NCI-H146 treated with DMSO at 0.1 percent for 48 hours (cell line): ENCODE measurements at regions not wholly inside any gene's neighbourhood (a gene's known extent, or its start where the extent isn't known, plus 50 kb on each side); places are given as distances from the start of the nearest gene placed in this dataset.

Experiments used
- DNase-seq: peaks from one replicate; lab custom pipeline; 2025; ENCODE audit not compliant: unreplicated experiment; lab: John Stamatoyannopoulos, UW

DNA sequence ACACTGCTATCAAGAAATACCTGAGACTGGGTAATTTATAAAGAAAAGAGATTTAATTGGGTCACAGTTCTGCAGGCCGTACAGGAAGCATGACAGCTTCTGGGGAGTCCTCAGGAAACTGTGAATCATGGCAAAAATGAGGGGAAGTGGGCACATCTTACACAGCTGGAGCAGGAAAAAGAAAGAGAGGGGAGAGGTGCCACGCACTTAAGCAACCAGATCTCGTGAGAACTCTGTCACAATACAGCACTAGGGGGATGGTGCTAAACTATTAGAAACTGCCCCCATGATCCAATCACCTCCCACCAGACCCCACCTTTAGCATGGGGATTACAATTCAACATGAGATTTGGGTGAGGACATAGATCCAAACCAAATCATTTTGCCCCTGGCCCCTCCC is 105.5 kb upstream of the CPLX2 start:
- DNase-seq = no peak

DNA sequence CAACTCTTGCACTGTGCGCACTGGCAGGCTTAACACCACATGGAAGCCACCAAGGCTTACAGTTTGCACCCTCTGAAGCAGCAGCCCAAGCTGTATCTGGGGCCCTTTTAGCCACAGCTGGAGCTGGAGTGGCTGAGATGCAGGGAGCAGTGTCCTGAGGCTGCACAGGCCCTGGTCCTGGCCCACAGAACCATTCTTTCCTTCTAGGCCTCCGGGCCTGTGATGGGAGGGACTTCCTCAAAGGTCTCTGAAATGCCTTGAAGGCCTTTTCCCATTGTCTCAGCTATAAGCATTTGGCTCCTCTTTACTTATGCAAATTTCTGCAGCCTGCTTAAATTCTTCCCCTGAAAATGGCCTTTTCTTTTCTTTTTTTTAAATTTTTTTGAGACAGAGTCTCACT is 104.4 kb upstream of the CPLX2 start:
- DNase-seq = no peak

DNA sequence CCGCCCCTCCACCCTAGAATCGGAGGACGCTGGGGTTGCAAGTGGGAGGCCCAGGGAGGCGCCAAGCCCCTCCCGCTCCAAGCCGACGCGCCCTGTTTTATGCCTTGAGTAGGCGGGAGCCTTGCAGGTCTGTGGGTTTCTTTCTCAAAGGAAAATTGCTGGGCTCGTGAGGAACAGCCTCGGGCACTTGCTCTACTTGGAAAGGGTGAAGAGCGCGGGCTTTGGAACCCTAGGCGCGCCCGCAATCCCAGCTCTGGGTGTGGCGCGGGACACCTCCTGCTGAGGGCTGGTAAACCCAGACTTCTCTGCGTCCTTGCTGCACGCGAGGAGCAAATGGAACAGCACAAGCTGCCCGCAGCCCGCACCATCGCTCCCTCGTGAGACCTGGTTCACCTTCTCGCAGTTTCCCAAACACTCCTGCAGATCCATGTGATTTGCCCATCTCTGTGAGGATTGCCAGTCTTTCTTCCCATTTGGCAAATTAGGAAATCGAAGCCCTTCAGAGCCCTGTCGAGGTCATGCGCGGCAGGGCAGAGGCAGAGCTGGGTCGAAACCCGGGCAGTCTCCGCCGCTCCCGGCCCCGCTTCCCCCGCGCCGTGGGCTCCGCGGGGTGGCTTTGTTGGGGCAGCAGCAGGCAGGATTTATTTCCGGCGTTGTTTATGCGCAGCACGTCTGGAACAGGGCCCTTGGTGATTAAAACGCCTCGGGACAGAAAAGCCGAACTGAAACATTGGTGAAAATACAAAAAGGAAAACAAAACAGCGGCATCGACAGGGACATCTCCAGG is 98.4 kb upstream of the CPLX2 start:
- DNase-seq = peak; percentile 18

DNA sequence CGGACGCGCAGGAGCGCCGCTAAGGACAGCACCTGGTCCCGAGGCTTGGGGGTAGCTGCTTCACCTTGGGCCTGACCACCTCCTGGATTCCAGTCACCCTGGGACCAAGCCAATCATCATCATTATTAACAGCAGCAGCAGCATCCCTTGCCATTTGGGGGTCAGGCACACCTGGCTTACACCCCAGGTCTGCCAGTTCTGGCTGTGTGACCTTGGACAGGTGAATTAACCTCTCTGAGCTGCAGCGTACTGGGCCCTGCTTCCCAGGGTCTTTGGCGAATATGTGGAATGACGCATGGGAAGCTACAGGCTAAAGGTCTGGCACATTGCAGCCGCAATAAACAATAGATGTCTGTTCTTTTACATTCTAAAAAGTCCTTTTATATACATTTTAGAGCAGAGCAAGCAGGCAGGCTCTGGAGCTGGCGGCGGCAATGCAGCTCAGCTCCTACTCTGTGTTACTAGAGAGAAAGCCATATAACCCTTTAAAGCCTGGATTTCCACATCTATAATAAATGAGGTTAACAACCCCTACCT is 97.8 kb upstream of the CPLX2 start:
- no peak for DNase-seq

DNA sequence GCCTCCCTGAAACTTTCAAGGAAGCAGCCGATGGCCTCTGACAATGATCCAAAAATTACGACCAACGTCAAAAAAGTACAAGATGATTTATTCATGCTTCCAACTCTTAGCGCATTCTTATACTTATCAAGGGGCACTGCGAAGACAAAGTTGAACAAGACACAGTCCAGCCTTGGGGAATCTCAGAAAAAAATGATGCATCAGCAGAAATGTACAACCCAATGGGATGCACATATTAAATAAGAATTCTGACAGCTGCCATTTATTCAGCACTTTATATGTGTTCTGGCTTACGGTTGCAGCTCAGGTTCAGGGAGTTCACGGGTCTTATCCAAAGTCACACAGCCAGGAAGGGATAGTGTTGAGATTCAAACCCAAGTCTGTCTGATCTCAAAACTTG is 96.0 kb upstream of the CPLX2 start:
- DNase-seq = no peak

DNA sequence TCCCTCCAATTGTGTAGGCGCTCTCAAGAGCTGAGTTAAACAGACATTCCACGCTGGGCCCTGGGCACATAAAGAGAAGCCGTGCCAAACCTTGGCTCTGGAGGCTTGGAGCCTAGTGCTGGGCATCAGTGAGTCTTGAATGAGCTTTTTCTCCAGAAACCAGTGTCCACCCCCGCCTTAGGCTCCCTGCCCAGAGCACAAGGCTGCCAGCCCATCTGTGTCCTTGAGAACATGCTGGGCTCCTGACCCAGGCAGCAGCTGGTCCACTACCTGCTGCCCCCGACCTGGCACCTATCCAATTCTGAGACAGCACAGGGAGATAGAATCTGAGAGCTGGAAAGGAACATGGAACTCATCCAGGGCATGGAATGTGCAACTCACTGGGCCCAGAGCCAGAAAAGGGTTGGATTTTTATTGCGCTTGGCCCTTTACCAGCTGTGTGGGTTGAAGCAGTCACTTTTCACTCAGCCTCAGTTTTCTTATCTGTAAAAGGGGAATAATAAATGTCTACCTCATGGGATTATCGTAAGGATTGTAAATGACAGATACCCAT is 92.4 kb upstream of the CPLX2 start:
- peak; percentile 9 for DNase-seq

DNA sequence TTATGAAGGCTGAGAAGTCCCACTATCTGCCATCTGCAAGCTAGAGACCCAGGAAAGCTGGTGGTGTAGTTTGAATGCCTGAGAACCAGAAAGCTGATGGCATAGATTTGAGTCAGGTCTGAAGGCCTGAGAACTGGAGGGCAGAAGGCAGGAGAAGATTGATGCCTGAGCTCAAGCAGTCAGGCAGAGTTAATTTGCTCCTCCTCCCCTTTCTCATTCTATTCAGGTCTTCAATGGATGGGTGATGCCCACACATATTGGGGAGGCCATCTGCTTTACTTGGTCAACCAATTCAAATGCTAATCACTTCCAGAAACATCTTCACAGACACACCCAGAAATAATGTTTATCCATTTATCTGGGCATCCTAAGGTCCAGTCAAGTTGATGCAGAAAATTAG is 87.6 kb upstream of the CPLX2 start:
- DNase-seq = no peak

DNA sequence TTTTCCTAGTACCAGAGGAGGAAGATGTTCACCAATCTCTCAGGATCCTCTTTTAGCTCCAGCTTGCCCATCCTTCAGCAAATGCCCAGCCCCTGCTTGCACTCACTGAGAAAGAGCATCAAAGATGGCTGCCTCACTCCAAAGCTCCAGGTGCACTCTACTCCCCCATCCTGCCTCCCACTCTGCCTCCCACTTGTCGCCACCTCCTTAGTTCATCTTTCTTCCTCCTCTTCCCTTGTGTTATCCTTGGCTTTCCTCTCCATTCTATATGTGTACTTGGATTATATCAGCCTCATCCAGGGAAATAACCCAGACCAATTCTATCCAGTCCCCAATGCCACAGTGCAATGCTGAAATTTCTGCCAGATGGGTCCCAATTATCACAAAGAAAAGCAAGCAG is 87.1 kb upstream of the CPLX2 start:
- no peak for DNase-seq

DNA sequence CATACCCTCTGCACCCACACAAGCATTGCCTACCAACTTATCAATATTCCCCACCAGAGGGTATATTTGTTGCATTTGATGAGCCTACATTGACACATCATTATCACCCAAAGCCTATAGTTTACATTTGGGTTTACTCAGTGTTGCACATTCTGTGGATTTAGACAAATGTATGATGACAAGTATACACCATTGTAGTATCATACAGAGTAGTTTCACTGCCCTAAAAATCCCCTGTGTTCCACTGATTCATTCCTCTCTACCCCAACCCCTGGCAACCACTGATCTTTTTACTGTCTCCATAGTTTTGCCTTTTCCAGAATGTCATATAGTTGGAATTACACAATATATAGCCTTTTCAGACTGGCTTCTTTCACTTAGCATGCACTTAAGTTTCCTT is 85.7 kb upstream of the CPLX2 start:
- DNase-seq = no peak

DNA sequence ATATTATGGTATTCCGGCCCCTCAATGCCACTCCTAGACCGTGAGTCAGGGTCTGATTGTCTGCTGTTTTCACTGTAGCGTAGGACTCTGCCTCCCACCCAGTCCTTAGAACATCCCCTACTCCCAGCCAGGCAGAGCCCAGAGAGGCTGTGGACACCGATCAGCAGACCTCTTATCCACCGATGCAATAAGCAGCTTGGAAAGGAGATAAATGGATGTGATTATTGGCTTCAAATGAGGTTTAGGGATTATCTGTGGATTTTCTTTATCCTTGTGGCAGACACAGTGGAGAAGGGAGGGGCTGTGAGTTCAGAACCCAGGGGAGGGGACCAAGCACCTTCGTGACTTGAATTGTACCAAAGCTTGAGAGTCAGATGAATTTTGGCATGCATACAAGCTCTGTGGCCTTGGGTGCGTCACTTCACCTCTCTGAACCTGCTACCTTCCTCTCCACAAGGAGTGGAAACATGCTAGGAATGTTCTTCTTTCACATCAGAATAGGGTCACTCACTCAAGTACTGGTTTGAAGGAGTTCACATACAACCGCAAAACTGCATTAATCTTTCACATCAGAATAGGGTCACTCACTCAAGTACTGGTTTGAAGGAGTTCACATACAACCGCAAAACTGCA is 83.1 kb upstream of the CPLX2 start:
- DNase-seq = no peak

DNA sequence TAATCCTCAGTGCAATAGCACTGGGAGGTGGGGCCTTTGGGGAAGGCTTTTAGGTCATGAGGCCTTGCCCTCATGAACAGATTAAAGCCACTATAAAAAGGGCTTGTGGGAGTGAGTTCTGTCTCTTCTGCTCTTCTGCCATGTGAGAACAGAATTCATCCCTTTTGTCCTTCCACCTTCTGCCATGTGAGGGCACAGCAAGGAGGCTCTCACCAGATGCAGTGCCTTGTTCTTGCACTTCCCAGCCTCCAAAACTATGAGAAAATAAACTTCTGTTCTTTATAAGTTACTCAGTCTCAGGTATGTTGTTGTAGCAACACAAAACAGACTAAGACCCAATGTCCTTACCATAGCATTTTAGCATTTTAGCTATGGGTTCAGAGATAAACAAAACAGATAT is 81.7 kb upstream of the CPLX2 start:
- DNase-seq = no peak

DNA sequence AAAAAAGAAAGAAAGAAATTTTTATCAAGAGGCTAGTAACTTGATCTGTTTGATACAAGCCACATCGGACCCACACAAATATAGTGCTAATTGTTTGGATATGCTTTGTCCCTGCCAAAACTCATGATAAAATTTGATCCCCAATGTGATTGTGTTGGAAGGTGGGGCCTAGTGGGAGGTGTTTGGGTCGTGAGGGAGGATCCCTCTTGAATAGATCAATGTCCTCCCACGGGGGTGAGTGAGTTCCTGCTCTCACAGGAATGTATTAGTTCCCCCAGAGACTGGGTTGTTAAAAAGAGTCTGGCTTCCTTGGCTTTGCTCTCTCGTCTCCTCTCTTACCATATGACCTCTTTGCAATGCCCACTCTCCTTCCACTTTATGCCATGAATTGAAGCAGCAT is 80.6 kb upstream of the CPLX2 start:
- DNase-seq = no peak

DNA sequence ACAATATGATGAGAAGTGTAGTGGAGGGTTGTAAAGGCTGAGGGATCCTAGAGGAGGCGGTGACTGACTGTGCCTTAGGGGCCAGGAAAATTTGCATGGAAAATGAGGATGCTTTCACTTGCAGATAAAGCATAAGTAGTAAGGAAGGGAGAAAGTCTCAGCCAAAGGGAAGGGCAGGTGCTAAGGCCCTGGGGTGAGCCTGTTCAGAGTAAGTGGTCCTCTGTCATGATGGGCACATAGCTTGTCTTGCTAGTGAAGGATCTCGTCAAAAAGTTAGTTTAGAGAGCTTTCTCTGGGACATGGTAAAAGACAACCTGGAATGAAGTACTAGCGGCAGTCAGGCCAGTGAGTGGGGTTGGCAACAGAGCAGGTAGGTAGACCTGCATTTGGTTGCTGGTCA is 75.4 kb upstream of the CPLX2 start:
- no peak for DNase-seq

DNA sequence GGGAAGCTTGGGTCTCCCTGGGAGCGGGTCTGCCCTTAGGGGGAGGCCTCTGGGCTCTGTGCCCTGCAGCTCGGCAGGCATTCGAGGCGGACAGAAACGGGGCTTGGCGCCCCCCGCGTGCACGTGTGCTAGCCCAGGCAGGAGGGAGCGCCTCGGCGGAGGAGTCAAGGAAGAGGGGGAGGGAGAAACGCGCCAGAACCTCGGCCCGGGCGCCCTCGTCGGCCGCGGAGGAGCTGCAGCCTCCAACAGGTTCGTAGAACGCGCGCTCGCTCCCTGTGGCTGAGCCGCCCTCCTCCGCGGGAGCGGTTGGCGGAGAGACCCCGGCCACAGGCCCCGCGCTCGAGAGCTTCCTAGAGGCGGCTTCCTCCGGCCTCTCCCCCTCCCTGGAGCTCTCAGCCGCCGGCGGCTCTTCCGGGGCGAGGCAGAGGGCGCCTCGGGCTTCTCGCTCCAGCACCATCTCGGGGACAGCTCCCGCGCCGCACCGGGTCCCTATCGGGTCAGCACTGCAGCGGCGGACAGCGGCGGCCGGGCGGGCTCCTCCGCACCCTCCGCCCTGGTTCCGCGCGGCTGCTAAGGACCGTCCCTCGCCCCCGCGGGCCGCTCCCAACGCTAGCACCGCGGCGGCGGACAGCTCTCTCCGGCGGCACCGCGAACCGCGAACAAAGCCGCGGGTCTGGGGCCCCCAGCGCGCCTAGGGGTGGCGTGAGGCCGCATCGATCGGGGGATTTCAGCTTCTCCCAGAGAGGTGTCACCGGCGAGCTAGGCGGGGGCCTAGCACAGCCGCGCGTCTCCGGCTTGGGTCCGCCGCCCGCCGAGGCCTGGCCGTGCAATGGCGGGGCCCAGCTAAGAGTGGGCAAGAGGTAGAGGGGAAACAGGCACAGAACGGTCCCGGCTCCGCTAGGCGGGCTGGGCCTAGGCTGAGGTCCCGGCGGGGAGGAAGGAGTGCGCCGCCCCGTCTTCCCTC is 74.6 kb upstream of the CPLX2 start:
- DNase-seq = peak; percentile 23

DNA sequence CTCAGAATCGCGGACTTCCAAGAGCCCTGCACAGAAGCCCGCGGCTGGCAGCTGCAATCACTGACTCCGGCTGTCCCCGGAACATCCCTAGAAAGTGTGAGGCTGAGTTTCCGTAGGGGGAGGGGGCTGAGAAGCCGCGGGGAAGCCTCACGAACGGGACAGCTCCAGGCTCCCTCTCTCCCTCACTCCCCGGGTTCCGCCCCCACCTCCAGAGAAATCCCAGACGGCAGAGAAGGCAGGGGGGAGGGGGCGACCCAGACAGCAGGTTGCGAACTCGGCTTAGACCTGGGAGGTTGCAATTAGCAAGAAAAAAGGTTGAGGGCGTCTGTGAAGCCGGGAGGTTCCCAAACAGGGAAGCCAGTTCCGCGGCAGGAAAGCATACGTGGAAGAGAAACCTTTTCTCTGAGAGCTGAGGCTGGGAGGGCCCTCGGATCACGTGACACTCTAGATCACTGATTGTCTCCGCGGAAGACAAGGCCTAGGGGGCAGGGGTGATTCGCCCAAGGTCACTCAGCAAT is 73.8 kb upstream of the CPLX2 start:
- peak; percentile 66 for DNase-seq

DNA sequence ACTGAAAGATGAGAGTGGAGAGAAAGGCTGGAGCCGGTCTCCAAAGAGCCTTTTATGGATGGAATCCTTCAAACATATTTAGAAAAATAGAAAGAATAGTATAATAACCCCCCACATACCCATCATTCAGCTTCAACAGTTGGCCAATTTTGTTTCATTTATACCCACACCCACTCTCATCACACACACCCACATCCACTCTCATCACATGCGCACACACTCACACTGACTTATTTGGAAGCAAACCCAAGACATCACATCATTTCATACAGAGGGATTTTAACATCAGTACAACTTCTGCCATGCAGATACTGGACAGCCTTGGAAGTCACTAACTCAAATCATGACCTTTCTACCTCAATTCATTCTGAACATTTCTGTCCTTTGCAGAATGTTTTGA is 72.8 kb upstream of the CPLX2 start:
- no peak for DNase-seq

DNA sequence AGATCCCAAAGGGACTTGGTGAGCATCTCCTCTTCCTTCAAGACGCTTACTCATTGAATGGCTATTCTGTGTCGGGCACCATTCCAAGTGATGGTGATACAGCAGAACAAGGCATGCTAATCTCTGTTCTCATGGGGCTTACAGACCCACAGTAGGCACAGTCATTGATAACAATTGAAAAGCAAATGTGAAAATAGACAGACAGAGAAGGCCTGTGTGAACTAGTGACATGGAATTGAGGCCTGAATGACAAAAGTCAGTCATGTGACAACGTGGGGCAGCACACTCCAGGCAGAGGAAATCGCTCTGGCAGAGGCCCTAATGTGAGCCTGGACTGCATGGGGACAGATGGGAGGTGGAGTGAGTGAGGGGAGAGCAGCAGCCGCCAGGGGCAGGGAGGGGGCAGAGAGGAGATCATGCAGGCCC is 70.7 kb upstream of the CPLX2 start:
- DNase-seq = no peak

DNA sequence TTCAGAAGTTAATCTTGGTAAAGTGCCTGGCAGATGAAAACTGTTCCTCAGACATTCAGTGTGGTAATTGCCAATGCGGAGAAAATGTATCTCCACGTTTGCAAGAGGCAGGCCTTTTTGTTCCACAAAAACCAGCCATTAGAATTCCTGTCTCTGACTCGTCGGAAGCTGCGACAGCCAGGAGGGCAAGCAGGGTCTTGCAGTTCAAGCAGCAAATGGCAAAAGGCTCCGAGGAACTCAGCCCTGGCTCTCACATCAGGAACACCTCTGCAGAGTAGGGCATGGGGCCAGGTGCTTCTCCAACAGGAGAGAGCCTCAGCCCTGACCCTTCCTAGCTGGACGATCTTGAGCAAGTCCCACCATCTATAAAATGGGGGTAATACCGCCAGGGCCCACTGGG is 69.0 kb upstream of the CPLX2 start:
- DNase-seq = no peak

DNA sequence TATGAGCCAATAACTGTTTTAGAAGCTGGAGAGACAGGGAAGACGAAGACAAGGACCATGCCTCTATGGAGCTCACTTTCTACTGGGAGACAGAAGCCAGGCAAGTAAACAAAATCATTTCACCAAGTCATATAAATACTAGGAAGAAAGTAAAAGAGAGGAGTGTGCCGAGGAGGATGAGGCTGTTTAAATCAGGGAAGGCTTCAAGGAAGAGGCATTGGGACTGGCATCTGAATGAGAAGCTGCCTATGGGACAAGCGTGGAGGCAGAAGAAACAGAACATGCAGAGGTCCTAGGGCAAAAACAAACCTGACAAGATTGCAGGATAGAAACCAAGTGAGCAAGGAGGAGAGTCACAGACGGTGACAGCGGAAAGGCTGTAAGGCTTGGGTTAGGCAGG is 68.1 kb upstream of the CPLX2 start:
- DNase-seq = no peak

DNA sequence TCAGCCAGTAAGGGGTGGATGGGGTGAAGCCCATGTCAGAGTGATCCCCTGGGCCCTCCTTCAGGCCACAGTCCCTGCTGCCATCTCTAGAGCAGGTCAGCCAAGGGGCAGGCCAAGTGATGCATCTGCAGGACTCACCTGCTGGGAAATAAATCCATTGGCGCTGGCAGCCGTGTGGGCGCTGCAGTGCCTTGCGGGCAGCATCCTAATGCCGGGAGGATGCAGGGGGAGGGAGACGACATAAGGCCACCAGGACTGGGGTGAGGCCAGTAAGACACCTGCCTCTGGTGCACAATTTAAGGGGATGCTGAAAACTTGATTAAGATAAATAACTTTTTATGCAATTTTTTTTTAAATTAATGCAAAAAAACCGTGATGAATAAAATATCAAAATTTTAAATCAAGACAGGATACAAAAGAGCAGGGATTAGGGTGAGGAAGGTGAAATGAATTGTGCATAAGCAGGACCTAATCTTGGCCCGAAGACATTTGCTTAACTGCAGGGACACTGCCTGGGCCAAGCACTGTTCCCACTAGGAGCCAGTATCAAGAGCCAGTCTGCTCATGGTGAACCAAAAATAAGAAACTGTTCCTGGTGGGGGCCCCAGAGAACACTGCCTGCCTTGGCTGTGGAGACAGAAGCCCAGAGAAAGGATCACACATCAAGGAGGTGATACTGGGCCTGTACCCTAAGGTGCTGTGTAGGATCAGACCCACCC is 67.5 kb upstream of the CPLX2 start:
- no peak for DNase-seq
